GM12878 (cell line): ENCODE measurements at regions not wholly inside any gene's neighbourhood (a gene's known extent, or its start where the extent isn't known, plus 50 kb on each side); places are given as distances from the start of the nearest gene placed in this dataset.

Source experiments
- ATAC-seq: fragments of 200-7000 bp; cut with Tn5 transposase; 3 replicates; pipeline ENCODE4 v1.9.1; 2020; ENCODE audit warnings: mild to moderate bottlenecking, moderate library complexity
- BruUV-seq: library from RNA; stranded (reverse); fragments of 400-500 nt; replicated peaks from 2 replicates; lab custom pipeline; 2021; lab: Mats Ljungman, UMichigan
- CTCF ChIA-PET: fragments of 300-600 bp; sonication (Branson Sonifier 250); formaldehyde crosslinking; extraction: SDS; loops from one replicate; lab custom pipeline; 2021; ENCODE audit warnings: inconsistent platforms; lab: Yijun Ruan, JAX
- POLR2A ChIA-PET: fragments of 350-600 bp; formaldehyde crosslinking; extraction: SDS; loops from one replicate; lab custom pipeline; 2021; ENCODE audit warnings: inconsistent platforms; lab: Charles Lee
- RAD21 ChIA-PET: fragments of 300-600 bp; sonication (Branson Sonifier 250); formaldehyde crosslinking; loops from one replicate; lab custom pipeline; 2023; ENCODE audit warnings: antibody characterized with exemption; ENCODE audit not compliant: unreplicated experiment; lab: Charles Lee
- SMC1A ChIA-PET: fragments of 300-600 bp; sonication (Branson Sonifier 250); formaldehyde crosslinking; loops from one replicate; lab custom pipeline; 2023; ENCODE audit not compliant: unreplicated experiment, uncharacterized antibody; lab: Charles Lee
- DNase-seq: peaks from one replicate; pipeline ENCODE4 v3.0.0-alpha.2; 2011; ENCODE audit warnings: low read depth, low spot score
- FAIRE-seq: peaks from 3 replicates; lab custom pipeline; 2011; peaks lifted over from hg19 to GRCh38; lab: Jason Lieb, UNC
- H2AFZ ChIP-seq: 2 replicates; pipeline ENCODE4 v1.6.0; 2011; ENCODE audit warnings: low read depth, low read length, control low read depth; ENCODE audit not compliant: control insufficient read depth
- H3K27ac ChIP-seq: 2 replicates; pipeline ENCODE4 v1.5.1; 2011; ENCODE audit warnings: control low read depth; ENCODE audit not compliant: control insufficient read depth, insufficient read depth
- H3K27me3 ChIP-seq, 2 experiments: replicated peaks in 1 of 2; 2 replicates each; pipeline versions ENCODE4 v1.6.0 to v1.6.1; 2011; ENCODE audit warnings: low read length in 1 of 2; ENCODE audit not compliant: control insufficient read depth in 2 of 2, insufficient read depth in 2 of 2
- H3K36me3 ChIP-seq, 2 experiments: 2 replicates each; pipeline ENCODE4 v1.5.1; 2011; ENCODE audit warnings: low read length in 1 of 2; ENCODE audit not compliant: control insufficient read depth in 2 of 2, insufficient read depth in 2 of 2
- H3K4me1 ChIP-seq: 2 replicates; pipeline ENCODE4 v1.6.1; 2011; ENCODE audit warnings: mild to moderate bottlenecking, low read length, moderate library complexity, mixed read lengths; ENCODE audit not compliant: control insufficient read depth, insufficient read depth
- H3K4me2 ChIP-seq: 2 replicates; pipeline ENCODE4 v1.6.0; 2011; ENCODE audit warnings: control low read depth; ENCODE audit not compliant: control insufficient read depth, insufficient read depth
- H3K4me3 ChIP-seq: fragments of 200-600 bp; sonication (generic); 2 replicates; pipeline ENCODE4 v1.5.1; 2016
- H3K79me2 ChIP-seq: 2 replicates; pipeline ENCODE4 v1.6.0; 2011; ENCODE audit warnings: low read length; ENCODE audit not compliant: control insufficient read depth, insufficient read depth
- H3K9ac ChIP-seq: 2 replicates; pipeline ENCODE4 v1.8.0; 2011; ENCODE audit warnings: low read length, control low read depth, mixed read lengths; ENCODE audit not compliant: control insufficient read depth, insufficient read depth
- H3K9me3 ChIP-seq: replicated peaks from 3 replicates; pipeline ENCODE4 v1.5.1; 2011; ENCODE audit warnings: mild to moderate bottlenecking, low read length; ENCODE audit not compliant: control insufficient read depth, insufficient read depth
- H4K20me1 ChIP-seq: 2 replicates; pipeline ENCODE4 v1.6.0; 2011; ENCODE audit not compliant: control insufficient read depth, insufficient read depth
- ATF2 ChIP-seq: IDR thresholded peaks from 2 replicates; pipeline ENCODE4 v1.6.1; 2012; ENCODE audit warnings: low read length, inconsistent platforms
- CEBPB ChIP-seq, 2 experiments: fragments of 150-350 bp in 1 of 2; IDR thresholded peaks; 2 replicates each; pipeline ENCODE4 v1.6.1; 2012 to 2014; ENCODE audit warnings: low read depth in 2 of 2, low read length in 2 of 2, borderline replicate concordance in 1 of 2, inconsistent platforms in 1 of 2
- EGR1 ChIP-seq, 2 experiments: IDR thresholded peaks; 1 replicate in 1 of 2; 2 replicates in 1 of 2; pipeline ENCODE4 v1.6.1; 2011 to 2012; ENCODE audit warnings: low read depth in 2 of 2, low read length in 2 of 2, borderline replicate concordance in 1 of 2, mild to moderate bottlenecking in 1 of 2, moderate library complexity in 1 of 2
- EZH2 ChIP-seq: IDR thresholded peaks from 2 replicates; pipeline ENCODE4 v1.6.1; 2012; ENCODE audit warnings: low read depth, mild to moderate bottlenecking, control low read depth, inconsistent platforms, low read length, borderline replicate concordance; ENCODE audit not compliant: control insufficient read depth
- HDAC6 ChIP-seq: fragments of 200-600 bp; sonication (generic); IDR thresholded peaks from one replicate; pipeline ENCODE4 v1.8.0; 2017; ENCODE audit warnings: antibody characterized with exemption; ENCODE audit not compliant: unreplicated experiment
- IKZF2 ChIP-seq, 2 experiments: fragments of 450-650 bp; IDR thresholded peaks; 2 replicates each; pipeline ENCODE4 v1.6.1; 2017; ENCODE audit warnings: mild to moderate bottlenecking in 2 of 2, moderate library complexity in 2 of 2
- MEF2B ChIP-seq: fragments of 450-650 bp; IDR thresholded peaks from 2 replicates; pipeline ENCODE4 v1.6.1; 2018; ENCODE audit warnings: mild to moderate bottlenecking, moderate library complexity; ENCODE audit not compliant: partially characterized antibody, poor library complexity, severe bottlenecking
- NR2C1 ChIP-seq: fragments of 450-650 bp; IDR thresholded peaks from 2 replicates; pipeline ENCODE4 v1.6.1; 2017; ENCODE audit warnings: antibody characterized with exemption, mild to moderate bottlenecking, moderate library complexity
- RUNX3 ChIP-seq: IDR thresholded peaks from 2 replicates; pipeline ENCODE4 v1.6.1; 2012; ENCODE audit warnings: low read length, inconsistent platforms
- SREBF1 ChIP-seq: IDR thresholded peaks from 2 replicates; pipeline ENCODE4 v1.6.1; 2012; ENCODE audit warnings: mild to moderate bottlenecking, low read length
- SUPT20H ChIP-seq: IDR thresholded peaks from 2 replicates; pipeline ENCODE4 v1.6.1; 2011; ENCODE audit warnings: low read depth, mild to moderate bottlenecking, low read length, moderate library complexity, borderline replicate concordance; ENCODE audit not compliant: control insufficient read depth
- TCF12 ChIP-seq: IDR thresholded peaks from 2 replicates; pipeline ENCODE4 v1.6.1; 2011; ENCODE audit warnings: low read depth, mild to moderate bottlenecking, low read length
- ZNF24 ChIP-seq: fragments of 450-650 bp; IDR thresholded peaks from 2 replicates; pipeline ENCODE4 v1.6.1; 2017; ENCODE audit warnings: antibody characterized with exemption, mild to moderate bottlenecking
- WGBS: methylation state at CpG from one replicate; pipeline ENCODE4 v1.1.6; 2016; ENCODE audit warnings: low lambda C conversion rate; ENCODE audit not compliant: insufficient replicate concordance, insufficient coverage; ENCODE audit errors: missing lambda C conversion rate; 5-methylcytosine and 5-hydroxymethylcytosine counted together
- in situ Hi-C: fragments of 300-500 bp; cut with MboI; formaldehyde crosslinking; loops from 9 replicates; pipeline ENCODE4 v1.14.3; 2018; ENCODE audit warnings: mixed read lengths
- intact Hi-C: fragments of 100-400 bp; cut with micrococcal nuclease; formaldehyde crosslinking; loops from one replicate; pipeline ENCODE4 v1.14.2; 2022; ENCODE audit not compliant: unreplicated experiment
- TF ChIP-seq, protein P1 (sequence below), 3 experiments: IDR thresholded peaks in 2 of 3; conservative IDR thresholded peaks in 1 of 3; 2 replicates each; pipeline ENCODE4 v1.5.1; 2011; ENCODE audit warnings: low read depth in 3 of 3, low read length in 3 of 3, mild to moderate bottlenecking in 3 of 3, control low read depth in 2 of 3, moderate library complexity in 2 of 3, inconsistent platforms in 1 of 3, mixed read lengths in 1 of 3; ENCODE audit not compliant: control insufficient read depth in 2 of 3, insufficient read depth in 1 of 3; ENCODE audit errors: extremely low read depth in 1 of 3
- TF ChIP-seq, protein P2 (sequence below): fragments of 450-650 bp; formaldehyde crosslinking; IDR thresholded peaks from 2 replicates; pipeline ENCODE4 v1.4.0; 2022; ENCODE audit warnings: mild to moderate bottlenecking, moderate library complexity

GRCh38 chr5:103674251-103674650 is 111.7 kb upstream of the NUDT12 start:
- no peak overlapping the region for H3K4me2 ChIP-seq
- H3K9me3 ChIP-seq, result no peaks in the 10 kb centered on the region
- no peaks in the 10 kb centered on the region for H3K36me3 ChIP-seq
- no peak for FAIRE-seq
- ChIA-PET POLR2A (no interaction called here), RAD21 (no interaction called here), SMC1A (no interaction called here), CTCF (no interaction called here)
- H2AFZ ChIP-seq, result no peak overlapping the region
- H3K4me3 ChIP-seq, result no peak overlapping the region
- H4K20me1 ChIP-seq, result no peaks in the 10 kb centered on the region
- ATAC-seq, result no peak
- in situ Hi-C loops, result no loop called here
- BruUV-seq, result no TSS peak
- no peak overlapping the region for H3K9ac ChIP-seq
- intact Hi-C loops, result no loop called here
- H3K27me3 ChIP-seq, result no peaks in the 10 kb centered on the region; a peak in 1 of 4 replicates
- TF ChIP-seq ATF2 (no peak), EGR1 (IDR thresholded peaks at IDR 0.05; ENCODE audit: borderline replicate concordance in 1 of 2, low read depth in 2 of 2, low read length in 2 of 2) (no peak), SUPT20H (no peak), HDAC6 (no peak), CEBPB (IDR thresholded peaks at IDR 0.05; ENCODE audit: borderline replicate concordance in 1 of 2, low read depth in 2 of 2, low read length in 2 of 2) (no peak), MEF2B (no peak), ZNF24 (no peak), IKZF2 (IDR thresholded peaks at IDR 0.05) (no peak), SREBF1 (no peak), TCF12 (no peak), RUNX3 (no peak), NR2C1 (no peak), EZH2 (no peak)
- TF ChIP-seq, protein P1, sequence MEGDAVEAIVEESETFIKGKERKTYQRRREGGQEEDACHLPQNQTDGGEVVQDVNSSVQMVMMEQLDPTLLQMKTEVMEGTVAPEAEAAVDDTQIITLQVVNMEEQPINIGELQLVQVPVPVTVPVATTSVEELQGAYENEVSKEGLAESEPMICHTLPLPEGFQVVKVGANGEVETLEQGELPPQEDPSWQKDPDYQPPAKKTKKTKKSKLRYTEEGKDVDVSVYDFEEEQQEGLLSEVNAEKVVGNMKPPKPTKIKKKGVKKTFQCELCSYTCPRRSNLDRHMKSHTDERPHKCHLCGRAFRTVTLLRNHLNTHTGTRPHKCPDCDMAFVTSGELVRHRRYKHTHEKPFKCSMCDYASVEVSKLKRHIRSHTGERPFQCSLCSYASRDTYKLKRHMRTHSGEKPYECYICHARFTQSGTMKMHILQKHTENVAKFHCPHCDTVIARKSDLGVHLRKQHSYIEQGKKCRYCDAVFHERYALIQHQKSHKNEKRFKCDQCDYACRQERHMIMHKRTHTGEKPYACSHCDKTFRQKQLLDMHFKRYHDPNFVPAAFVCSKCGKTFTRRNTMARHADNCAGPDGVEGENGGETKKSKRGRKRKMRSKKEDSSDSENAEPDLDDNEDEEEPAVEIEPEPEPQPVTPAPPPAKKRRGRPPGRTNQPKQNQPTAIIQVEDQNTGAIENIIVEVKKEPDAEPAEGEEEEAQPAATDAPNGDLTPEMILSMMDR (IDR thresholded peaks at IDR 0.05 in 2 of 3, conservative IDR thresholded peaks at IDR 0.05 in 1 of 3; ENCODE audit: control insufficient read depth in 2 of 3, extremely low read depth in 1 of 3, insufficient read depth in 1 of 3, low read depth in 3 of 3, low read length in 3 of 3), result no peak
- TF ChIP-seq, protein P2, sequence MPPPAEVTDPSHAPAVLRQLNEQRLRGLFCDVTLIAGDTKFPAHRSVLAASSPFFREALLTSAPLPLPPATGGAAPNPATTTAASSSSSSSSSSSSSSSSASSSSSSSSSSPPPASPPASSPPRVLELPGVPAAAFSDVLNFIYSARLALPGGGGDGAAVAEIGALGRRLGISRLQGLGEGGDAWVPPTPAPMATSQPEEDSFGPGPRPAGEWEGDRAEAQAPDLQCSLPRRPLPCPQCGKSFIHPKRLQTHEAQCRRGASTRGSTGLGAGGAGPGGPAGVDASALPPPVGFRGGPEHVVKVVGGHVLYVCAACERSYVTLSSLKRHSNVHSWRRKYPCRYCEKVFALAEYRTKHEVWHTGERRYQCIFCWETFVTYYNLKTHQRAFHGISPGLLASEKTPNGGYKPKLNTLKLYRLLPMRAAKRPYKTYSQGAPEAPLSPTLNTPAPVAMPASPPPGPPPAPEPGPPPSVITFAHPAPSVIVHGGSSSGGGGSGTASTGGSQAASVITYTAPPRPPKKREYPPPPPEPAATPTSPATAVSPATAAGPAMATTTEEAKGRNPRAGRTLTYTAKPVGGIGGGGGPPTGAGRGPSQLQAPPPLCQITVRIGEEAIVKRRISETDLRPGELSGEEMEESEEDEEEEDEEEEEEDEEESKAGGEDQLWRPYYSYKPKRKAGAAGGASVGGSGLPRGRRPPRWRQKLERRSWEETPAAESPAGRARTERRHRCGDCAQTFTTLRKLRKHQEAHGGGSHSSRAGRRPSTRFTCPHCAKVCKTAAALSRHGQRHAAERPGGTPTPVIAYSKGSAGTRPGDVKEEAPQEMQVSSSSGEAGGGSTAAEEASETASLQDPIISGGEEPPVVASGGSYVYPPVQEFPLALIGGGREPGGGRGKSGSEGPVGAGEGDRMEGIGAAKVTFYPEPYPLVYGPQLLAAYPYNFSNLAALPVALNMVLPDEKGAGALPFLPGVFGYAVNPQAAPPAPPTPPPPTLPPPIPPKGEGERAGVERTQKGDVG (CRISPR knock-in tag), result no peak
- no peak for DNase-seq
- no peaks in the 10 kb centered on the region for H3K4me1 ChIP-seq
- no peak overlapping the region for H3K27ac ChIP-seq
- no peaks in the 10 kb centered on the region for H3K79me2 ChIP-seq
- WGBS, result 0% methylated on average over 1 of the region's 1 CpG
